ENCODE measurements at regions not wholly inside any gene's neighbourhood (a gene's known extent, or its start where the extent isn't known, plus 50 kb on each side); places are given as distances from the start of the nearest gene placed in this dataset.

GRCh38 chr3:189502256-189502655, 128.9 kb upstream of the TP63 start:
- DNase-seq: no peak

- DNase-seq: no peak
These were observed 128.4 kb upstream of the TP63 start for GRCh38 chr3:189502676-189503257.

GRCh38 chr3:189507856-189508255, 123.3 kb upstream of the TP63 start:
- DNase-seq: no peak

- DNase-seq: peak; percentile 24
These were observed 122.2 kb upstream of the TP63 start for GRCh38 chr3:189508784-189509501.

GRCh38 chr3:189512039-189512438, 119.2 kb upstream of the TP63 start:
- no peak for DNase-seq

GRCh38 chr3:189512821-189513220, 118.4 kb upstream of the TP63 start:
- no peak for DNase-seq

GRCh38 chr3:189513281-189514117, 117.7 kb upstream of the TP63 start:
- DNase-seq: no peak

GRCh38 chr3:189516039-189516438, 115.2 kb upstream of the TP63 start:
- DNase-seq: no peak

- no peak for DNase-seq
These were observed 113.2 kb upstream of the TP63 start for GRCh38 chr3:189517981-189518380.

- DNase-seq: no peak
These were observed 111.7 kb upstream of the TP63 start for GRCh38 chr3:189519458-189519857.

GRCh38 chr3:189529468-189529867, 101.7 kb upstream of the TP63 start:
- DNase-seq: no peak

- no peak for DNase-seq
These were observed 101.2 kb upstream of the TP63 start for GRCh38 chr3:189529889-189530471.

GRCh38 chr3:189530822-189531221, 100.4 kb upstream of the TP63 start:
- DNase-seq: no peak

GRCh38 chr3:189531271-189531670, 99.9 kb upstream of the TP63 start:
- DNase-seq: no peak

GRCh38 chr3:189534531-189534930, 96.7 kb upstream of the TP63 start:
- no peak for DNase-seq

GRCh38 chr3:189537135-189537534, 94.1 kb upstream of the TP63 start:
- DNase-seq: no peak

GRCh38 chr3:189547448-189547847, 83.7 kb upstream of the TP63 start:
- DNase-seq: no peak

GRCh38 chr3:189548053-189548452, 83.1 kb upstream of the TP63 start:
- DNase-seq: no peak

GRCh38 chr3:189551007-189551406, 80.2 kb upstream of the TP63 start:
- no peak for DNase-seq

- DNase-seq: no peak
These were observed 76.2 kb upstream of the TP63 start for GRCh38 chr3:189554868-189555557.

GRCh38 chr3:189555558-189555881, 75.7 kb upstream of the TP63 start:
- DNase-seq: no peak

GRCh38 chr3:189557824-189558223, 73.4 kb upstream of the TP63 start:
- DNase-seq: no peak

GRCh38 chr3:189561256-189561655, 69.9 kb upstream of the TP63 start:
- no peak for DNase-seq

All from right hindlimb (tissue), 1 donor.